Neural progenitor cell (in vitro differentiated cells): ENCODE measurements at regions not wholly inside any gene's neighbourhood (a gene's known extent, or its start where the extent isn't known, plus 50 kb on each side); places are given as distances from the start of the nearest gene placed in this dataset.
"Not testable (repeated sequence)": the region's sequence is repeated elsewhere in the genome, so short reads cannot be mapped to it uniquely, and the experiment has no call there.

Experiments
- DNase-seq: peaks from one replicate; pipeline ENCODE4 v3.0.0-alpha.2; 2016; ENCODE audit warnings: low spot score
- H2AFZ ChIP-seq: fragments of 200-600 bp; sonication (generic); replicated peaks from 2 replicates; pipeline ENCODE4 v1.6.1; 2016; ENCODE audit warnings: antibody characterized with exemption
- H3F3A ChIP-seq: fragments of 200-600 bp; sonication (generic); 2 replicates; pipeline ENCODE4 v1.6.1; 2016; ENCODE audit warnings: antibody characterized with exemption, low read depth
- H3K27ac ChIP-seq: fragments of 200-600 bp; sonication (generic); 2 replicates; pipeline ENCODE4 v1.5.1; 2016; ENCODE audit warnings: mild to moderate bottlenecking
- H3K27me3 ChIP-seq: fragments of 200-600 bp; sonication (generic); 2 replicates; pipeline ENCODE4 v1.6.1; 2016; ENCODE audit warnings: mild to moderate bottlenecking, moderate library complexity
- H3K36me3 ChIP-seq: fragments of 200-600 bp; sonication (generic); 2 replicates; pipeline ENCODE4 v1.5.1; 2016
- H3K4me1 ChIP-seq: fragments of 200-600 bp; sonication (generic); 2 replicates; pipeline ENCODE4 v1.6.1; 2016; ENCODE audit warnings: mixed run types
- H3K4me2 ChIP-seq: fragments of 200-600 bp; sonication (generic); 2 replicates; pipeline ENCODE4 v1.6.1; 2016
- H3K4me3 ChIP-seq: fragments of 200-600 bp; sonication (generic); 2 replicates; pipeline ENCODE4 v1.5.1; 2016
- H3K79me2 ChIP-seq: fragments of 200-600 bp; sonication (generic); 2 replicates; pipeline ENCODE4 v1.6.1; 2016; ENCODE audit warnings: low read depth
- H3K9ac ChIP-seq: fragments of 200-600 bp; sonication (generic); 2 replicates; pipeline ENCODE4 v1.6.1; 2016
- H3K9me3 ChIP-seq: fragments of 200-600 bp; sonication (generic); 2 replicates; pipeline ENCODE4 v1.5.1; 2016; ENCODE audit warnings: low read depth
- H4K20me1 ChIP-seq: fragments of 200-600 bp; sonication (generic); 2 replicates; pipeline ENCODE4 v1.6.1; 2016; ENCODE audit warnings: low read depth
- H3K27ac Mint-ChIP-seq: 3 replicates; pipeline ENCODE4 v1.8.0; 2021; ENCODE audit warnings: mixed read lengths
- H3K27me3 Mint-ChIP-seq: 2 replicates; pipeline ENCODE4 v1.8.0; 2022; ENCODE audit warnings: low read depth, mild to moderate bottlenecking, inconsistent platforms, moderate library complexity, mixed read lengths; ENCODE audit not compliant: insufficient read depth
- H3K36me3 Mint-ChIP-seq: 3 replicates; pipeline ENCODE4 v1.8.0; 2021; ENCODE audit warnings: mixed read lengths
- H3K4me1 Mint-ChIP-seq: 3 replicates; pipeline ENCODE4 v1.8.0; 2021; ENCODE audit warnings: mixed read lengths
- H3K4me3 Mint-ChIP-seq: 3 replicates; pipeline ENCODE4 v1.8.0; 2021; ENCODE audit warnings: mild to moderate bottlenecking, moderate library complexity, mixed read lengths
- H3K9me3 Mint-ChIP-seq: 3 replicates; pipeline ENCODE4 v1.8.0; 2020; ENCODE audit warnings: mixed read lengths
- CTCF ChIP-seq: fragments of 200-600 bp; sonication (generic); IDR thresholded peaks from 2 replicates; pipeline ENCODE4 v1.5.1; 2017; ENCODE audit warnings: antibody characterized with exemption, mild to moderate bottlenecking
- EZH2 ChIP-seq: fragments of 200-600 bp; sonication (generic); IDR thresholded peaks from 2 replicates; pipeline ENCODE4 v1.6.1; 2017; ENCODE audit warnings: antibody characterized with exemption, mild to moderate bottlenecking, moderate library complexity
- EZH2phosphoT487 ChIP-seq: fragments of 200-600 bp; sonication (generic); IDR thresholded peaks from 2 replicates; pipeline ENCODE4 v1.6.1; 2017; ENCODE audit warnings: antibody characterized with exemption

- Mint-ChIP-seq H3K27ac (no peak overlapping the region), H3K36me3 (no peaks in the 10 kb centered on the region), H3K27me3 (peaks cover 3% of the 10 kb centered on the region), H3K4me1 (no peaks in the 10 kb centered on the region), H3K9me3 (no peaks in the 10 kb centered on the region), H3K4me3 (no peak overlapping the region)
- H4K20me1 ChIP-seq: no peaks in the 10 kb centered on the region
- DNase-seq: no peak
- no peak overlapping the region for H3K9ac ChIP-seq
- no peak overlapping the region for H3K4me3 ChIP-seq
- H3K9me3 ChIP-seq: no peaks in the 10 kb centered on the region
- H3F3A ChIP-seq: no peaks in the 10 kb centered on the region
- TF ChIP-seq EZH2phosphoT487 (no peak), CTCF (no peak)
- H3K27me3 ChIP-seq: no peaks in the 10 kb centered on the region
- no peaks in the 10 kb centered on the region for H3K79me2 ChIP-seq
- H2AFZ ChIP-seq: no peak overlapping the region
- no peaks in the 10 kb centered on the region for H3K4me1 ChIP-seq
- no peak overlapping the region for H3K27ac ChIP-seq
- H3K4me2 ChIP-seq: no peak overlapping the region
- no peaks in the 10 kb centered on the region for H3K36me3 ChIP-seq
These were observed 94.6 kb downstream of the APOB start for GRCh38 chr2:20949256-20949655.

- TF ChIP-seq EZH2: no peak
- TF ChIP-seq EZH2phosphoT487: no peak
- TF ChIP-seq CTCF: no peak
- no peak overlapping the region for H3K4me3 ChIP-seq
- no peak for DNase-seq
- H3K4me2 ChIP-seq: no peak overlapping the region
- no peaks in the 10 kb centered on the region for H3K36me3 Mint-ChIP-seq
- no peak overlapping the region for H2AFZ ChIP-seq
- no peaks in the 10 kb centered on the region for H3K9me3 Mint-ChIP-seq
- peaks cover 8% of the 10 kb centered on the region for H3K27me3 Mint-ChIP-seq
- H3K36me3 ChIP-seq: no peaks in the 10 kb centered on the region
- H3K27me3 ChIP-seq: no peaks in the 10 kb centered on the region
- no peaks in the 10 kb centered on the region for H3K9me3 ChIP-seq
- no peaks in the 10 kb centered on the region for H3F3A ChIP-seq
- H4K20me1 ChIP-seq: no peaks in the 10 kb centered on the region
- no peaks in the 10 kb centered on the region for H3K4me1 ChIP-seq
- H3K4me3 Mint-ChIP-seq: no peak overlapping the region
- no peaks in the 10 kb centered on the region for H3K79me2 ChIP-seq
- H3K4me1 Mint-ChIP-seq: no peaks in the 10 kb centered on the region
- no peak overlapping the region for H3K27ac Mint-ChIP-seq
- no peak overlapping the region for H3K27ac ChIP-seq
- H3K9ac ChIP-seq: no peak overlapping the region
These were observed 97.4 kb downstream of the APOB start for GRCh38 chr2:20946468-20946867.

- not testable (repeated sequence) for H4K20me1 ChIP-seq, H3K79me2 ChIP-seq, H3K9ac ChIP-seq, H3K4me1 Mint-ChIP-seq, H3K4me3 Mint-ChIP-seq, H3K36me3 Mint-ChIP-seq, H3K4me1 ChIP-seq, H2AFZ ChIP-seq, H3K36me3 ChIP-seq, H3K27me3 ChIP-seq, H3K9me3 Mint-ChIP-seq, DNase-seq, H3K27ac ChIP-seq, H3K4me3 ChIP-seq, H3K9me3 ChIP-seq, H3F3A ChIP-seq, H3K27ac Mint-ChIP-seq, H3K4me2 ChIP-seq
- H3K27me3 Mint-ChIP-seq: peaks cover 14% of the 10 kb centered on the region
These were observed 100.2 kb downstream of the APOB start for GRCh38 chr2:20943721-20944120.

- Histone ChIP-seq H3K4me1 (no peaks in the 10 kb centered on the region), H3K9ac (no peak overlapping the region), H3K27ac (no peak overlapping the region), H3K4me2 (no peak overlapping the region), H3F3A (no peaks in the 10 kb centered on the region), H3K36me3 (no peaks in the 10 kb centered on the region), H3K79me2 (no peaks in the 10 kb centered on the region), H4K20me1 (no peaks in the 10 kb centered on the region), H2AFZ (no peak overlapping the region), H3K4me3 (no peak overlapping the region), H3K27me3 (peaks cover 10% of the 10 kb centered on the region), H3K9me3 (no peaks in the 10 kb centered on the region)
- no peak for DNase-seq
- no peaks in the 10 kb centered on the region for H3K4me1 Mint-ChIP-seq
- H3K27ac Mint-ChIP-seq: no peak overlapping the region
- H3K27me3 Mint-ChIP-seq: peaks cover 16% of the 10 kb centered on the region
- H3K9me3 Mint-ChIP-seq: no peaks in the 10 kb centered on the region
- TF ChIP-seq EZH2phosphoT487: no peak
- no peak for TF ChIP-seq CTCF
- TF ChIP-seq EZH2: no peak
- H3K36me3 Mint-ChIP-seq: no peaks in the 10 kb centered on the region
- H3K4me3 Mint-ChIP-seq: no peak overlapping the region
These were observed 101.2 kb downstream of the APOB start for GRCh38 chr2:20942646-20943125.
